ENCODE measurements at regions not wholly inside any gene's neighbourhood (a gene's known extent, or its start where the extent isn't known, plus 50 kb on each side); places are given as distances from the start of the nearest gene placed in this dataset.
"Not testable (repeated sequence)": the region's sequence is repeated elsewhere in the genome, so short reads cannot be mapped to it uniquely, and the experiment has no call there.

DNA sequence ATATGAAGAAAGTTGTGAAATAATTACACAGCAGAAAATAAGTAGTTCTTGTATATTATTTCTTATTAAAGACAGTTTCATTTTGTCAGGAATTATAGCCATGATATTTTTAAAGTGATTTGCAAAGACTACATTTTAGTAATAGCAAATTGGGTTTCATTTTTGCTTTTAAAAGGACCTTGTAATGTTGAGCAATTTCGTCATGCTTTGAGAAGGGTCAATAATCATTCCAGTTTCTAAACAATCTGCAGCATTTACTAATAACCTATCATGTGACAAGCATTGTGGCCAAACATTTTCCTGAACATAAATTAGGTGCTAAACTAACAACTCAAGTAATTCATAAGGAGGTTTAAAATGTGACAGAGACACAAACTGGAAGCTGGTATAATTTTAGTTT, 214.4 kb upstream of the CBLB start:
- no peak for DNase-seq

DNA sequence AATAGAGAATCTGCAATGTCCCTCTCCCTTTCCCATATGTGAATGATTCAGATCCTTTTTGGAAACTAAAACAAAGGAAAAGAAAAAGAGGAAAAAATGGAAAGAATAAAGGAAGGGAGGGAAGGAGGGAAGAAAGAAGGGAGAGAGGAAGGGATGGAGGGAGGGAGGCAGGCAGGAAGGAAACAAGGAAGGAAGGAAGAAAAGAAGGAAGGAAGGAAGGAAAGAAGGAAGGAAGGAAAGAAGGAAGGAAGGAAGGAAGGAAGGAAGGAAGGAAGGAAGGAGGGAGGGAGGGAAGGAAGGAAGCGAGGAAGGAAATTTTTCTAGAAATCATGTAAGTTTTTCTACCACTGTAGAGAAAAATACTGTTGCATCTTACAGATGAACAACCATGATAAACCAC, 215.0 kb upstream of the CBLB start:
- DNase-seq = no peak

DNA sequence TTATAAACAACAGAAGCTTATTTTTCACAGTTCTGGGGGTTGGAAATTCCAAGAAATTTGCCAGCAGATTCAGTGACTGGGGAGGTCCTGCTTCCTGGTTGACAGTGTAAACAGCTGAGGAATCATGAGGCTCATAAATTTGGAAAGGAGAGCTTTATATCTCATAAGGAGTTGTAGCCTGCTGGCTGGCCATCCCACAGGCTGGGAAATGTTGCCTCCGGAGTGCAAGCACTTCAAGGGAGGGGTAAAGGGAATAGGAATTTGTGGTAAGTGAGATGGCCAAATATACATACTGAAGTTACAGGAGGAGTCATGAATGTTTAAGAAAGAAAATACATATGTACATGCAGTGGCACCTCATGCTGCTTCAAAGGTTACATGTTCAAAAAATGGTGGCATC, 217.2 kb upstream of the CBLB start:
- DNase-seq = no peak

DNA sequence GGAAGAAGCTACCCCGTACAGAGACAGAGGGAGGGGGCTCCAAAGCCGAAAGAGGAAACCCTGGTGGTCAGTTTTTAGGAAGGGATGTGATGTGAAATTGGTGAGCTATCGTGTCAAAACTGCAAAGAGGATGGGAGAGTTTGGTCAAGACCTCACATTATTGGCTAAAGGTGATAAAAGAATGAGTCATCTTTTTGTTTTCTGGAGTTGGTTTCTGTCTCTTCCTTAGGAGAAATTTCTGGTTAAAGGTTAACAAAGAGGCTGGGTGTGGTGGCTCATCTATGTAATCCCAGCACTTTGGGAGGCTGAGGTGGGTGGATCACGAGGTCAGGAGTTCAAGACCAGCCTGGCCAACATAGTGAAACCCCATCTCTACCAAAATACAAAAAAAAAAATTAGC, 217.8 kb upstream of the CBLB start:
- DNase-seq = no peak

DNA sequence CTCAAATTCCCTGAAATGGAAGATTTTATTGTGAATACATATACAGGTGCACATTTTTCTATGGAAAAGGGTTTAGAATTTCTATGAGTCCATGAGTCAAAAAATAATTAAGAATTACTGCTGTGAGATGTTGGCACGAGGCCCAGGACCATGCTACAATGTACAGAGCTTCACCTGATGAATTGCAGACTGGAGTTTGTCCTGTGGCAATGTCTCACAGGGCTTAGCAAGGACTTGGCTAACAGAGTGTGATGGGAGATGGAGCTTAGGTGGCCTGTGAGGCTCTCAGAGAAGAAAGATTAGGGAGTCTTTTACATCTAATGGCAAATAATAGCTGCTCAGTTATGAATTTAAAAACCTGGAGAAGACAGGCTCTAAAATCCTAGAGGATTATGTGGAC, 219.5 kb upstream of the CBLB start:
- no peak for DNase-seq

DNA sequence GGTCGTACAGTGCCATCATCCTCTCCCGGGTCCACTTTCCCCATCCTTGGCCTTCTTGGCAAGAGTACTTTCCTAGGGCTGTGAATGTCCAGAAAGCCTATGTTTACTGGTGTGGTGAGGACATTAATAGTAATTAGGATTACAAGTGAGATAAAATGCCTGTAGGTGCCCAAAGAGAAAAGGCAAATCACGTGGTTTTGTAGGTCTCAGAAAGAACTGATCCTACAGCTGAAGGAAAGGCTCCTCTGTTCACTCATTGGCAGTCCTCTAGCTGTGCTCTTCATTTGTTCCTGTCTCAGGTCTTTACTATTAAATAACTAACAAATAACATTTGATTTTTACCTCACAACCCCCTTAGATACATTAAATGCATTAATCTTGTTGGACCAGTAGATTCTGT, 220.1 kb upstream of the CBLB start:
- DNase-seq = no peak

DNA sequence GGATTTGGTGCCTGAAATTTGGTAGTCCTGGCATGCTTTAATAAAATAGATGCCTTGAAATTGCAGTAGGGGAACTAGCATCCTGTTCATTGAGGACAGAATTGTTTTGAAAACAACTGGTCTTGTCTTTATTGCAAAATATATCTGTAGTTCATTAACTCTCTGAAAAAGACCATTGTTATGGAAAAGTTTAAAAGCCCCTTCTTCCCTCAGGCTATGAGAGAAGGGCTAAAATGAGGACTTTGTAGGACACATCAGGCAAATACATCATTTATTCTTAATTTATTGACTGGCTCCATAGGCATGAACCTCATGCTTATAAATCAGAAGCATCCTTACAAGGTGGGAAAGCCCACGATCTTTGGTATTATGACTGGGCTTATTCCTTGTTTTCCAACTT, 221.0 kb upstream of the CBLB start:
- no peak for DNase-seq

DNA sequence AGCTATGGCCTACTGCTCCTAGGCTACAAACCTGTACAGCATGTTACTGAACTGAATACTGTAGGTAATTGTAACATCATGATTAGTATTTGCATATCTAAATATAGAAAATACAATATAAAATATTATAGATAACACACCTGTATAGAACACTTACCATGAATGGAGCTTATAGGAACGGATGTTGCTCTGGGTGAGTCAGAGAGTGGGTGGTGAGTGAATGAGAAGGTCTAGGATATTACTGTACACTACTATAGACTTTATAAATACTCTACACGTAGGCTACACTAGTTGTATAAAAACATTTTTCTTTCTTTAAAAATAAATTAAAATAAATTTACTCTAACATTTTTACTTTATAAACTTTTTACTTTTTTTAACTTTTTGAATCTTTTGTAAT, 224.0 kb upstream of the CBLB start:
- DNase-seq = no peak

DNA sequence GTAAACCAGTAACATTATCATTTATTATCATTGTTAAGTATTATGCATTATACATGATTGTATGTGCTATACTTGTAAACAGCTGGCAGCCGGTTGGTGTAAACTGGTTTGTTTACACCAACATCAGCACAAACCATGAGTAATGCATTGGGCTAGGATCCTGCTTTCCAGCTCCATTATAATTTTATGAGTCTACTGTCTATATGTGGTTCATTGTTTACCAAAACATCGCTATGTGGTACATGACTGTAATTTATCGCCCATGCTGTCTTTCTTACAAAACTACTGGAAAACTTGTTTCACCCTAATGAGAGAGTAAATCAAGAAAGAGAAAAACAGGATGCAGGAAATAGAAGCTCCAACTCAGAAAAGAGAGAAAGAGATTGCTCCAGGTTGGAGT, 224.8 kb upstream of the CBLB start:
- DNase-seq = no peak

DNA sequence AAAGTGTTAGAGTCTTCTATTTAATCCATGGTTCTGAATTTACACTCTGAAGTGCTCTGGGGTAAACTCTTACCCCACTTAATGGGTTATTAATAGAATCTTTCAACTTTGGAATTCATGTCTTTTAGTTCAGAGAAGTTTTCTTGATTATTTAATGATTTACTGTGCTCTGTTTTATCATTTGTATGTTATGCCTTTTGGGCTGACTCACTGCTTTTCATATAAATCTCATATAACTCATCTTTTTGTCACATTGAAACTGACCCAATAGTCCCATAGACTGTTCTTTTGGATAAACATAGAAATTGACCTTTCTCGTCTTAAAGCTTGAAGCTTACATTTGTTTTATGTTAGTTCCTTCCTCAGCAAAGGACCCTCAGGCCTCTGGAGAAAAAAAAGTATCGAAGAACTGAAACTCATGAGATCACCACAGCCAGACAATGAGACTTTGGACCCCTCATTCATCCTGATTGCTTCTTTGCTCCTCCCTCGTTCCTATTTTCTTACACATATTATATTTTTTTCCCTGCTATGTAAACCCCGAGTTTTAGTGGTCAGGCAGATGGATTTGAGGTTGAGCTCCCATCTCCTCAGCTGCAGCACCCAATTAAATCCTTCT, 229.1 kb upstream of the CBLB start:
- DNase-seq = no peak

DNA sequence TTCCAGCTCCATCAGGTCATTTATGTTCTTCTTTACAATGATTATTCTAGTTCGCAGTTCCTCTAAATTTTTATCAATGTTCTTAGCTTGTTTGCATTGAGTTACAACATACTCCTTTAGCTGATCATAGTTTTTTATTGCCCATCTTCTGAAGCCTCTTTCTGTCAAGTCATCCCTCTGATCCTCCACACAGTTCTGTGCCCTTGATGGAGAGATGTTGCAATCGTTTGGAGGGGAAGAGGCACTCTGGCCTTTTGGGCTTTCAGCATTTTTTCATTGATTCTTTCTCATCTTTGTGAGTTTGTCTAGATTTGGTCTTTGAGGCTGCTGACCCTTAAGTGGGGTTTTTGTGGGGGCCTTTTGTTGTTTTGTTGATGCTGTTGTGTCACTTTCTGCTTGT, 234.6 kb upstream of the CBLB start:
- no peak for DNase-seq

DNA sequence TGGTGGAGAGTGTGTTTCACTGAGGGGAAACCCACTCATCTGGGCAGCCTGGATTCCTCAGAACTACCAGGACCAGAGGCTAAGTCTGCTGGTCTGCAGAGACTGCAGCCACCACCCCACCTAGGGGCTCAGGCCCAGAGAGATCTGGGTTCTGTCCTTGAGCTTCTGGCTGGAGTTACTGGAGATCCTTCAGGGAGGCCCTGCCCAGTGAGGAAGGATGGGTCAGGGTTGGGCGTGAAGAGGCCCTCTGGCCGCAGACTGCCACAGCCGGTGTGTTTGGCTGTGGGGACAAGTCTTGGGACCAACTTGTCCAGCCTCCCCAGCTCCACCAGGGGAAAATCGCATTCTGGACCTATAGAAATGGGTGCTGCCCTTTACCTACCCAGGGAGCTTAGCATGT, 235.3 kb upstream of the CBLB start:
- DNase-seq = no peak

DNA sequence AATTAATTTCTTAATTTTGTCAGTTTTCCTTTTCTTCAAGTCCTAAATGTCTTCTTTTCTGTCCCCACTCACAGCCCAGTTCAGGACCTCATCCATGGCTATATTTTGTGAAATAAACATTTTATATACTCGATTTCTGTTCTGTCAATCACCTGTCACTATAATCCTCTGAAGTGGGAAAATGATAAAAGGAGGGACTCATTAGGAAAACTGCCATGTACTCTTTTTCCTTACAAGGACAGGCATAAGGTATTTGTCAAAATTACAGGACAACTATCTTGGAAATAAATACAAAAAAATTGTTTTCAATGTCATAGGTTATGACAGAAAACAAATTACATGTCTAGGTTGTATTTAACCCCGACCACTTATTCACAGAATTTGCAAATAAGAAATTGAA, 240.1 kb upstream of the CBLB start:
- DNase-seq = no peak

DNA sequence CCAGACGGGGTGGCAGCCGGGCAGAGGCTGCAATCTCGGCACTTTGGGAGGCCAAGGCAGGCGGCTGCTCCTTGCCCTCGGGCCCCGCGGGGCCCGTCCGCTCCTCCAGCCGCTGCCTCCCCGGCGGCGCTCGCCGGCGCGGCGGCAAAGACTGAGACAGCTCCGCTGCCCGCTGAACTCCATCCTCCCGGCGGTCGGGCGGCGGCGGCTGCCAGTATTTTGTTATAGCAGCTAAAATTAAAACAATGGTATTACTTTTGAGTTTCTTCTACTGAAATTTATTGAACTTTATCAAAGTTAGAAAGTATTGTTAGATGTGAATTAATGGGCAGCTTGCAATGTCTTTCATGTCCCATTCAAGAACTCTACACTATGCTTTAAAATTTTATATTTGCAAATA, 243.7 kb upstream of the CBLB start:
- DNase-seq = not testable (repeated sequence)

DNA sequence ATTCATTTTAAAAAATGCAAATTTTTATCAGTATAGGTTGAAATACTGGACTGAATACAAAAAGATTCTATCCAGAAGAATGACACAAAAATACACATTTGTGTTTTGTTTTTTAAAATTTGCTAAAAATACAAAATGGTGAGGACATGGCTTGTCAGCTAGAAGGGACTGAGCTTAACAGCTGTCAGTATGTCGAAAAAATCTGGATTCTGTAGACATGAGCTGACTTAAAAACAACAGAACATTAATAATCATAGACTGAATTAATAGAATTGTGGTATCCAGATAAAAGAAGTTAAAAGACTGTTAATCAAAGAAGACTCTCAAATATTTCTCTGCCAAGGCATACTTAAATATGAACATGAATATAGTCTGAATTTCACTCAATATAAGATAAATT, 244.9 kb upstream of the CBLB start:
- no peak for DNase-seq

DNA sequence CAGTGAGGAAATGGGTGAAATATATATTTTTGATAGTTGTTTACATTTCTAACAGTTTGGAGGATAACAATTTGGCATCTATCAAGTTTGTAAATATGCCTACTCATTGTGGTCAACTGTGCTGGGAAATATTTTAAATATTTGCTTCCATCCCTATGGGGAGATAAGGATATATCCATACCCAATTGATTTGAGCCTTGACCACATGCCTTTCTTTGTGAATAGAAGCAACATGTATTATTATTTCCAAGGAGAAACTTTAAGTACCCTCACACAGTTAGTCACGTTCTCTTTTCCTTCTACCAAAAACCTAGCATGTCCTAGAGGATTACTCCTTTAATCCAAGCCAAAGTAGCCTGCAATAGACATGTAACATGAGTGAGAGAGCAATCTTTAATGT, 245.4 kb upstream of the CBLB start:
- DNase-seq = no peak

DNA sequence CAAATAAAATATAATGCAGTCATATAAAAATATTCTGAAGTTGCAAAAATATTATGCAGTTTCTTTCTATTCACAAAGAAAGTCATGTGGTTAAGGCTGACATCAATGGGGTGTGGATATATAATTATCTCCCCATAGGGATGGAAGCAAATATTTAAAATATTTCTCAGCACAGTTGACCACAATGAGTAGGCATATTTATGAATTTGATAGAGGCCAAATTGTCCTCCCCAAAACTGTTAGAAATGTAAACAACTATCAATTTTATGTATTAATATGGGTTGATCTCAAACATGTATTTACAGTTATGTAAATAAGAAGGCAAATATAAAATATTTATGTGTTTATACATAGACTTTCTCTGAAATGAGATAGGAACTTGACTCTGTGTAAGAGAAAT, 246.0 kb upstream of the CBLB start:
- no peak for DNase-seq

DNA sequence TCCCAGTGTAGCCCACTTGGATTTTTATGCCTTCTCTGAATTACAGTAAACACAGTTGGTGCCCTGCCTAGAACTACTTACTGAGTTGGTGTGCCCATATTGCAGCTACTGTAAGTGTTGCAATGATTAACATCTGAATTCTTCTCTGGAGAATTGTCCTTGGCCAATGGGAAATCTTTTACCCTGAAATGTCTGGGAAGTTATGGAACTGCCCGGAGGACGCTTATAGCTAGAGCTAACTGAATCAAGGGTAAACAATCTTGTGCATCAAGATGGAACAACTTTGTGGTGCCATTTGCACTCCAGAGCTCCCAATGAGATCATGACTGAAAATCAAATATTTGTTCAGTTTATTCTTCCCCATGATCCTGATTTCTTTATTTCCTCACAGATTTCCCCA, 246.7 kb upstream of the CBLB start:
- no peak for DNase-seq

DNA sequence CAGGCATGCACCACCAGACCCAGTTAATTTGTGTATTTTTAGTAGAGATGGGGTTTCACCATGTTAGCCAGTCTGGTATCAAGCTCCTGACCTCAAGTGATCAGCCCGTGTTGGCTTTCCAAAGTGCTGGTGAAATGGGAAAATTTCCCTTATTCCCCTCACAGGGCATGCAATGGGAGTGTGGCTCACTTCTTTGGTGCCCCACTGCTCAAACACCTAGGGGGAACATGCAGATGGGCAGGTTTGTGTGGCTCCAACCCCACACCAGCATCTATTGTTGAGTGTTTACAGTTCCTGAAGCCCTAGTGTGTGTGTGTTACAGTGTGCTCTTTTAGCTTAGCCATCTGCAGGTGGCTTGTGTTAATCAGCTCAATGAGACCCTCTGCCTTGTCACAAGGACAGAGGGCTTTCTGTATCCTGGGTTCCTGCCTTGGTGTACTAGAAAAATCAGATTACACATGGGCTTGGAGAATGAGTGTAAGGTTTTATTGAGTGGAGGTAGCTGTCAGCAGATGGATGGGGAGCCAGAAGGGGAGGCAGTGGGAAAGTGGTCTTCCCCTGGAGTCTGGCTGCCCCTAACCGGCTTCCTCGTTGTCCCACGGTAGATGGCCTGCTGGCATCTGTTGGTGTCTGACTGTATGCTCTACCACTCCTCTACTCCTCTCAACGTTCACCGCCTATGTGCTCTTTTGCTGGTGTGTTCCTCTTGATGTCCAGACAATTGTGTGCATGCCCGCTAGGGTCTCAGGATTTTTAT, 248.1 kb upstream of the CBLB start:
- no peak for DNase-seq

DNA sequence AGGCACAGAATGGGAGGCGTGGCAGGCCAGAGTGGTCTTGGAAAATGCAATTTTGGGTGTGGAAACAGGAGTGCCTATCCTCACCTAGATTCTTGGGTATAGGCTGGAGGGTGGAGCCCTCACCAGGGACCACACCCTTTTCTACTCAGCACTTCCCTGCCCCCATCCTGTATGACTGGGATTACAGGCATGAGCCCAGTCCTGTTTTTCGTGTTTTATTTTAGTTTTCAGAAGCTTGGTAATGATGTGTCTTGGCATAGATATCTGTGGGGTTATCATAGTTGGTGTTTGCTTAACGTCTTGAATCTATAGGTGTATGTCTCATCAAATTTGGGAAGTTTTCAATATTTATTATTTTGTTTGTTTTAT, 248.7 kb upstream of the CBLB start:
- no peak for DNase-seq

DNA sequence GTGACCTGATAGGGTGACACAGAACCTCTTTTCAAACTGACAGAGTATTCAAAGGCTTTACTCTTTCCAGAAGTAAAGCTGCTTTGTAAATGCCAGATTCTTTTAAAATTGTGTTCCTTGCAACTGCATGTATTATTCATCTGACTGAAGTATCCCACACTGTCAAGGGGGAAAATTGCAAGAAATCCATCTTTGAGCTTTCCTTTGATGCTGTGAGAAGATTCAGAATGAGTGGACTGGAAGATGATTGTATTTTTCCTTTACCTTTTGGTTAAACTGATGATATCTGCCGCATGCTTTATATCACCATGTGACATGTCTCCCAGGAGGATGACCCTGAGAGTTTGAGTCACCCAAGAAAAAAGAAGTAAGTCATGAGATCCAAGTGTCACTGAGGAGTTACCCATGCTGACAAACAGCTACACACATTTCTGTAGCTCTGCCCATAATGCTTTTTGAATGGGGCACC, 250.8 kb upstream of the CBLB start:
- no peak for DNase-seq

DNA sequence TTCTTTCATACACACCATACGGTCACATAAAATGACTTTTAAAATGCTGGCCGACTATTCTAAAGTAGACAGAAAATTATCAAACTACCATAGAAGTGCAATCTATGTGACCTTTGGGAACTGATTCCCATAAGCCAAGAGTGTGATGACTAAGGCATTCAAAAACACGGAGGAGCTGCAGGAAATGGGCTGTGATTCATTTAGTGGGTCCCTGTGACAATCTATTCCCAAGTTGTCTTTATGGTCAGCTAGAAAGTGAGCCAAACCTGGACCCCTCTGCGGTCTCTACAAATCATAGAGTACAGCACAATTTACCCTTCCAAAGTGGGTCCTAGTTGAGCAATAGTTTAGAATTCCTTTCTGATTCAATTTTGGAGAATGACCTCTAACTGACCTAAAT, 251.5 kb upstream of the CBLB start:
- no peak for DNase-seq

DNA sequence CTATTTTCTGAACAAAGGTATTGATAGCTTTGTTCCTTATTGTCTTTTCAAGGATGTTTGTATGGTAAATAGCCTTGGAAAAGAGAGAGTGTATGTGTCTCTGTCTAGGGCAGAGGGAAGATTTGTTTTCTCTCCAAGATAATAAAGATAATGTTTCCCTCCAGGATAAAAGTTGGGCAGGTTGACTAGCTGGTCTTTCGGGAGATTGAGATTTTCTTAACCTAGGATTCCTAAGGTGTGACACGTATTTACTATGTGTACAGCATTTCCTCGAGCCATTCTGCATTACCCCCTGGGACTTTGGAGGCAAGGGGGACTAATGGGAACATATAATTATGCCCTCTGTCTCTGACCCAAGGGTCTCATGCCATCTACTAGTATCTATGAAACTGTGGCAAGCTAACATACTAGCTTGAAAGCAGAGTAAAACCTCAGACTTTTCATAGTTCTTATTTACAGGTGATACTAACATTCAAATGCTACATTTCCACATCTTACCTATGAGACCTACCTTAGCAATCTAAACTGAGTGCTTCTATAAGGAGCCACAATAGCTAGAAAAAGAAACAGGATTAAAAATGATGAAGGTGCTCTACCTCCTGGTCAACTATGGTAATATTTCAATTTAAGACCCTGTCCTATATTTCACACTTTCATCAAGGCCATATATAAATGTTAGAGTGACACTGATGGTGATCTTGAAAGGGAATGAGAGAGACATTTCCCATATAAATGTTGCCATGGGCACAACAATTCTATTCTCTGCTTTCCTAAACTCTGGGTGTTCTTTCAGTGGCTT, 252.9 kb upstream of the CBLB start:
- DNase-seq = no peak

DNA sequence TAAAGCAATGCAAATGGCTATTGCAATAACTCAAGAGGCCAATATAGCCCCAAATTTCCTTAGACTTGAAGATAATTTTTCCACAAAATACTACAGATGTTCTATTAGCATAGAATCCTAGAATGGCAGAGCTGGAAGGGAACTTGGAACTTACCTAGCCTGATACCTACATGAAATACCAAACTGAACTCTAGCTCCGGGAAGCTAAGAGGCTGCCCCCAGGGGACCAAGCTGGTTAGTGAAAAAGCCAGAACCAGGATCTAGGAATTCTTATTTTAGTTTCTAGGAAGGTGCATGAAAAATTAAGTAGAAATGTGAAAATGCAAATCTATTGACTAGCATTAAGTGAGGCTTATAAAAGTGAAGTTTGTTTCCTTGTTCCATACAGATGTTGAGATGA, 256.0 kb upstream of the CBLB start:
- no peak for DNase-seq

All from NCI-H146 (cell line).